ENCODE measurements at regions not wholly inside any gene's neighbourhood (a gene's known extent, or its start where the extent isn't known, plus 50 kb on each side); places are given as distances from the start of the nearest gene placed in this dataset.

GRCh38 chr11:80569832-80570231, 1129.0 kb upstream of the TENM4 start:
- H3K27me3 ChIP-seq (ENCODE audit: insufficient read depth, low read length), result no peaks in the 10 kb centered on the region
- no peaks in the 10 kb centered on the region for H3K23me2 ChIP-seq (ENCODE audit: insufficient read length, low read depth, low read length, poor library complexity, severe bottlenecking)
- DNase-seq, result no peak
- no peak overlapping the region for H2BK12ac ChIP-seq (ENCODE audit: insufficient read length, low read depth, low read length)
- no peaks in the 10 kb centered on the region for H3K4me1 Mint-ChIP-seq
- no peaks in the 10 kb centered on the region for H3K4me1 ChIP-seq (ENCODE audit: insufficient read depth, low read length)
- no peaks in the 10 kb centered on the region for H3K79me2 ChIP-seq (ENCODE audit: insufficient read depth, low read length)
- H3K4ac ChIP-seq (ENCODE audit: low read depth, low read length), result no peak overlapping the region
- no peak overlapping the region for H3K4me3 Mint-ChIP-seq
- no peak overlapping the region for H3K27ac ChIP-seq (ENCODE audit: insufficient read length, low read depth, low read length)
- H3K18ac ChIP-seq (ENCODE audit: insufficient read length, low read depth, low read length), result no peak overlapping the region
- H3K4me2 ChIP-seq (ENCODE audit: insufficient read depth, insufficient read length, low read length), result no peak overlapping the region
- no peak overlapping the region for H3K9ac ChIP-seq (ENCODE audit: extremely low read depth, insufficient read length, low read length)
- H4K91ac ChIP-seq (ENCODE audit: insufficient read length, low read depth, low read length), result no peak overlapping the region
- H4K5ac ChIP-seq (ENCODE audit: insufficient read length, low read depth, low read length), result no peak overlapping the region
- peaks cover 2% of the 10 kb centered on the region; the same call in 1 of the 2 replicates for H3K27me3 Mint-ChIP-seq (ENCODE audit: low read depth)
- peaks cover 19 to 28% of the 10 kb centered on the region in 2 experiments for H3K9me3 Mint-ChIP-seq
- no peak overlapping the region for H3K27ac Mint-ChIP-seq
- H3K9me3 ChIP-seq (ENCODE audit: control insufficient read depth, low read depth, low read length), result no peaks in the 10 kb centered on the region
- H3K14ac ChIP-seq (ENCODE audit: insufficient read depth, low read length), result no peak overlapping the region
- H2BK5ac ChIP-seq (ENCODE audit: insufficient read length, low read length), result no peak overlapping the region
- H3K36me3 Mint-ChIP-seq (ENCODE audit: insufficient read depth in 1 of 3, low read depth in 3 of 3), result peaks cover 2 to 20% (median 16%) of the 10 kb centered on the region in 3 experiments; a peak in 6 of 7 replicates
- no peak overlapping the region for H2AK5ac ChIP-seq (ENCODE audit: insufficient read length, low read length)
- H3K23ac ChIP-seq (ENCODE audit: insufficient read length, low read depth, low read length), result no peak overlapping the region
- H3K56ac ChIP-seq (ENCODE audit: insufficient read length, low read depth, low read length), result no peak overlapping the region
- H4K8ac ChIP-seq (replicated peaks; ENCODE audit: insufficient read length, low read depth, low read length), result no peak overlapping the region
- no peaks in the 10 kb centered on the region for H3K79me1 ChIP-seq (ENCODE audit: insufficient read depth, low read depth, low read length, poor library complexity, severe bottlenecking)
- H2BK20ac ChIP-seq (ENCODE audit: low read depth, low read length, poor library complexity, severe bottlenecking), result no peak overlapping the region
- H2BK15ac ChIP-seq (ENCODE audit: low read depth, low read length), result no peak overlapping the region
- no peak for TF ChIP-seq CTCF (conservative IDR thresholded peaks at IDR 0.05)
- H2AFZ ChIP-seq (ENCODE audit: low read length), result no peak overlapping the region
- H3T11ph ChIP-seq (ENCODE audit: low read length), result no peak overlapping the region
- no peak overlapping the region for H2BK120ac ChIP-seq (ENCODE audit: low read depth, low read length, poor library complexity, severe bottlenecking)
- no peaks in the 10 kb centered on the region for H4K20me1 ChIP-seq (ENCODE audit: control insufficient read depth, insufficient read depth, insufficient read length)
- no CpG with 5 or more reads among the region's 2 CpGs for WGBS (ENCODE audit: extremely low coverage, insufficient read length, low lambda C conversion rate)

All from H9 (cell line).